IMR-90 (cell line): ENCODE measurements at regions not wholly inside any gene's neighbourhood (a gene's known extent, or its start where the extent isn't known, plus 50 kb on each side); places are given as distances from the start of the nearest gene placed in this dataset.

Experiments used
- ATAC-seq: fragments of 200-7000 bp; cut with Tn5 transposase; 2 replicates; pipeline ENCODE4 v1.9.1; 2020; ENCODE audit warnings: low read depth, mild to moderate bottlenecking, moderate library complexity
- BruUV-seq: library from RNA; stranded (reverse); fragments of 400-500 nt; replicated peaks from 2 replicates; lab custom pipeline; 2021; lab: Mats Ljungman, UMichigan
- CTCF ChIA-PET: fragments of 300-600 bp; formaldehyde crosslinking; extraction: SDS; loops from one replicate; lab custom pipeline; 2021; ENCODE audit warnings: antibody characterized with exemption; lab: Yijun Ruan, JAX
- POLR2A ChIA-PET: fragments of 300-600 bp; sonication (Branson Sonifier 250); formaldehyde crosslinking; loops from one replicate; lab custom pipeline; 2022; ENCODE audit warnings: antibody characterized with exemption; ENCODE audit not compliant: unreplicated experiment; lab: Charles Lee
- DNase-seq: peaks from one replicate; pipeline ENCODE4 v3.0.0; 2013
- H2AFZ ChIP-seq: replicated peaks from 2 replicates; pipeline ENCODE3; 2013; ENCODE audit warnings: low read length, mild to moderate bottlenecking; ENCODE audit not compliant: poor library complexity
- H2AK5ac ChIP-seq: 2 replicates; pipeline ENCODE4 v1.6.1; 2013; ENCODE audit warnings: low read depth, low read length, inconsistent platforms
- H2AK9ac ChIP-seq: replicated peaks from 2 replicates; pipeline ENCODE3; 2013; ENCODE audit warnings: mild to moderate bottlenecking, low read depth, low read length, moderate library complexity; ENCODE audit not compliant: poor library complexity
- H2BK120ac ChIP-seq: 2 replicates; pipeline ENCODE4 v1.6.1; 2013; ENCODE audit warnings: low read depth, low read length, inconsistent platforms
- H2BK15ac ChIP-seq: 3 replicates; pipeline ENCODE4 v1.6.1; 2013; ENCODE audit warnings: low read depth, low read length, inconsistent platforms
- H2BK20ac ChIP-seq: 2 replicates; pipeline ENCODE4 v1.6.1; 2013; ENCODE audit warnings: low read depth, mild to moderate bottlenecking, inconsistent platforms, low read length, moderate library complexity
- H2BK5ac ChIP-seq: 2 replicates; pipeline ENCODE4 v1.6.1; 2013; ENCODE audit warnings: mild to moderate bottlenecking, low read depth, low read length, inconsistent platforms; ENCODE audit not compliant: poor library complexity, severe bottlenecking
- H3K14ac ChIP-seq: replicated peaks from 2 replicates; pipeline ENCODE4 v1.6.1; 2013; ENCODE audit warnings: low read depth, low read length, inconsistent platforms
- H3K18ac ChIP-seq: 2 replicates; pipeline ENCODE4 v1.6.1; 2013; ENCODE audit warnings: low read depth, low read length, control low read depth
- H3K23ac ChIP-seq: 2 replicates; pipeline ENCODE4 v1.6.1; 2013; ENCODE audit warnings: low read depth, low read length, inconsistent platforms
- H3K27ac ChIP-seq: 2 replicates; pipeline ENCODE4 v1.5.1; 2013; ENCODE audit warnings: mild to moderate bottlenecking, control low read depth, low read length; ENCODE audit not compliant: insufficient read depth
- H3K27me3 ChIP-seq: 2 replicates; pipeline ENCODE4 v1.6.1; 2013; ENCODE audit warnings: low read length; ENCODE audit not compliant: control insufficient read depth, insufficient read depth
- H3K36me3 ChIP-seq: 2 replicates; pipeline ENCODE4 v1.6.1; 2013; ENCODE audit warnings: low read length, mixed read lengths; ENCODE audit not compliant: control insufficient read depth, insufficient read depth
- H3K4ac ChIP-seq: 2 replicates; pipeline ENCODE4 v1.6.1; 2013; ENCODE audit warnings: low read depth, low read length, inconsistent platforms
- H3K4me1 ChIP-seq: 2 replicates; pipeline ENCODE4 v1.6.1; 2013; ENCODE audit warnings: low read length, mixed read lengths; ENCODE audit not compliant: control insufficient read depth, insufficient read depth
- H3K4me2 ChIP-seq: 2 replicates; pipeline ENCODE4 v1.6.1; 2013; ENCODE audit warnings: low read depth, mild to moderate bottlenecking, control low read depth, low read length, moderate library complexity
- H3K4me3 ChIP-seq: 2 replicates; pipeline ENCODE4 v1.5.1; 2013; ENCODE audit warnings: low read depth, mild to moderate bottlenecking, control low read depth, low read length, moderate library complexity; ENCODE audit not compliant: insufficient read depth
- H3K56ac ChIP-seq: 2 replicates; pipeline ENCODE4 v1.6.1; 2013; ENCODE audit warnings: low read length, inconsistent platforms; ENCODE audit not compliant: insufficient read depth; ENCODE audit errors: extremely low read depth
- H3K79me1 ChIP-seq, 2 experiments: 2 replicates each; pipeline ENCODE4 v1.6.1; 2013; ENCODE audit warnings: low read length in 2 of 2, inconsistent platforms in 1 of 2, low read depth in 1 of 2
- H3K9ac ChIP-seq: 2 replicates; pipeline ENCODE4 v1.6.1; 2013; ENCODE audit warnings: low read depth, low read length, control low read depth
- H3K9me1 ChIP-seq: 2 replicates; pipeline ENCODE4 v1.6.1; 2013; ENCODE audit warnings: low read length, inconsistent platforms; ENCODE audit not compliant: insufficient read depth
- H3K9me3 ChIP-seq: 2 replicates; pipeline ENCODE4 v1.6.1; 2013; ENCODE audit warnings: low read length; ENCODE audit not compliant: control insufficient read depth, insufficient read depth
- H4K20me1 ChIP-seq: 2 replicates; pipeline ENCODE4 v1.6.1; 2013; ENCODE audit warnings: low read length, inconsistent platforms; ENCODE audit not compliant: insufficient read depth
- H4K5ac ChIP-seq: 2 replicates; pipeline ENCODE4 v1.6.1; 2013; ENCODE audit warnings: mild to moderate bottlenecking, low read depth, low read length, control low read depth
- H4K8ac ChIP-seq, 2 experiments: 2 replicates each; pipeline ENCODE4 v1.6.1; 2013; ENCODE audit warnings: low read depth in 2 of 2, low read length in 2 of 2, control low read depth in 1 of 2, inconsistent platforms in 1 of 2
- H4K91ac ChIP-seq: 2 replicates; pipeline ENCODE4 v1.6.1; 2013; ENCODE audit warnings: low read depth, low read length, inconsistent platforms; ENCODE audit not compliant: insufficient read depth
- MAFK ChIP-seq: IDR thresholded peaks from 2 replicates; pipeline ENCODE4 v1.6.1; 2012; ENCODE audit warnings: low read depth, low read length, improper control_type of control experiment
- NFE2L2 ChIP-seq: fragments of 150-350 bp; IDR thresholded peaks from 2 replicates; pipeline ENCODE4 v1.6.1; 2016; ENCODE audit warnings: low read depth, mild to moderate bottlenecking, low read length
- WGBS, 2 experiments: methylation state at CpG; one replicate each; pipeline versions ENCODE4 v1.1.5 to v1.1.7; 2013; ENCODE audit warnings: missing lambda C conversion rate in 2 of 2; ENCODE audit not compliant: insufficient read length in 1 of 2; ENCODE audit errors: extremely low coverage in 2 of 2; 5-methylcytosine and 5-hydroxymethylcytosine counted together
- dilution Hi-C: fragments of 300-500 bp; cut with HindIII; formaldehyde crosslinking; loops from one replicate; pipeline ENCODE4 v1.14.3; 2018; ENCODE audit warnings: low sequenced_read_pairs; ENCODE audit not compliant: unreplicated experiment
- in situ Hi-C: fragments of 300-500 bp; cut with MboI; formaldehyde crosslinking; loops from 3 replicates; pipeline ENCODE4 v1.14.3; 2019; ENCODE audit warnings: low sequenced_read_pairs, inconsistent platforms, mixed read lengths
- intact Hi-C: fragments of 100-400 bp; cut with micrococcal nuclease; formaldehyde crosslinking; loops from 2 replicates; pipeline ENCODE4 v1.10.0; 2022

- H2AFZ ChIP-seq, result no peak overlapping the region
- no peak overlapping the region for H2AK9ac ChIP-seq
- H3K9ac ChIP-seq, result no peak overlapping the region
- no peaks in the 10 kb centered on the region for H3K79me1 ChIP-seq
- no TSS peak for BruUV-seq
- no peak overlapping the region for H2BK15ac ChIP-seq
- no peak overlapping the region for H3K4me2 ChIP-seq
- no peak overlapping the region for H3K56ac ChIP-seq
- no peak overlapping the region for H3K4me3 ChIP-seq
- H3K14ac ChIP-seq, result no peak overlapping the region
- H3K18ac ChIP-seq, result no peak overlapping the region
- no peaks in the 10 kb centered on the region for H3K9me3 ChIP-seq
- H3K23ac ChIP-seq, result no peak overlapping the region
- in situ Hi-C loops (no loop called here), intact Hi-C loops (no loop called here), dilution Hi-C loops (no loop called here)
- H2AK5ac ChIP-seq, result no peak overlapping the region
- no peaks in the 10 kb centered on the region for H3K27me3 ChIP-seq
- DNase-seq (no peak), ATAC-seq (no peak)
- no peak overlapping the region for H4K91ac ChIP-seq
- no peaks in the 10 kb centered on the region for H3K4me1 ChIP-seq
- no peak overlapping the region for H4K8ac ChIP-seq
- ChIA-PET CTCF (no interaction called here), POLR2A (no interaction called here)
- no CpG with 5 or more reads among the region's 2 CpGs for WGBS, 2 experiments
- no peaks in the 10 kb centered on the region for H3K9me1 ChIP-seq
- TF ChIP-seq MAFK (no peak), NFE2L2 (no peak)
- H3K36me3 ChIP-seq, result no peaks in the 10 kb centered on the region
- no peak overlapping the region for H3K27ac ChIP-seq
- no peak overlapping the region for H2BK120ac ChIP-seq
- no peak overlapping the region for H3K4ac ChIP-seq
- no peaks in the 10 kb centered on the region for H4K20me1 ChIP-seq
- no peak overlapping the region for H4K5ac ChIP-seq
- H2BK5ac ChIP-seq, result no peak overlapping the region
- H2BK20ac ChIP-seq, result no peak overlapping the region
These were observed 1764.6 kb downstream of the SUCLG1 start for GRCh38 chr2:82694431-82694830.
